ENCODE measurements at regions not wholly inside any gene's neighbourhood (a gene's known extent, or its start where the extent isn't known, plus 50 kb on each side); places are given as distances from the start of the nearest gene placed in this dataset.

DNA sequence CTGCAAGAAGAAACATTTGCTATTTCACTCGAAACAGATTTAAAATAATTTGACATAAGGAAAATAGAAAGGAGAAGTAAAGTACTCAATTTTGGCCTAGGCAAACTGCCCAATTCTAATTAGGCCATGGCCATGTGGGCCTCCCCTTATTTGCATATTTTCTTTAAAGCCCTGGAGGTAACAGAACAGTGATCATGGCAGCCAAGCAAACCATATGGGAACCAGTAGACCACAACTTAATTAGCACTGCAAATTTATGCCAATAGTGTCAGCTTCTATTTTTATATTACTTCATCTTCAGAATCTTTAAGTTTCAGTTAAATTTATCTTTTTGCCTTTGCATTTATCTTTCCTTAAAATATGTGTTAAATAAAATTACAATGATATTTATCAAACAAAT is 63.3 kb upstream of the THSD7A start:
- DNase-seq (ENCODE audit: low read depth) = no peak
- no peak overlapping the region for H3K4me3 ChIP-seq (ENCODE audit: low read depth, low read length)
- TF ChIP-seq, protein P1, sequence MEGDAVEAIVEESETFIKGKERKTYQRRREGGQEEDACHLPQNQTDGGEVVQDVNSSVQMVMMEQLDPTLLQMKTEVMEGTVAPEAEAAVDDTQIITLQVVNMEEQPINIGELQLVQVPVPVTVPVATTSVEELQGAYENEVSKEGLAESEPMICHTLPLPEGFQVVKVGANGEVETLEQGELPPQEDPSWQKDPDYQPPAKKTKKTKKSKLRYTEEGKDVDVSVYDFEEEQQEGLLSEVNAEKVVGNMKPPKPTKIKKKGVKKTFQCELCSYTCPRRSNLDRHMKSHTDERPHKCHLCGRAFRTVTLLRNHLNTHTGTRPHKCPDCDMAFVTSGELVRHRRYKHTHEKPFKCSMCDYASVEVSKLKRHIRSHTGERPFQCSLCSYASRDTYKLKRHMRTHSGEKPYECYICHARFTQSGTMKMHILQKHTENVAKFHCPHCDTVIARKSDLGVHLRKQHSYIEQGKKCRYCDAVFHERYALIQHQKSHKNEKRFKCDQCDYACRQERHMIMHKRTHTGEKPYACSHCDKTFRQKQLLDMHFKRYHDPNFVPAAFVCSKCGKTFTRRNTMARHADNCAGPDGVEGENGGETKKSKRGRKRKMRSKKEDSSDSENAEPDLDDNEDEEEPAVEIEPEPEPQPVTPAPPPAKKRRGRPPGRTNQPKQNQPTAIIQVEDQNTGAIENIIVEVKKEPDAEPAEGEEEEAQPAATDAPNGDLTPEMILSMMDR (conservative IDR thresholded peaks at IDR 0.05; ENCODE audit: low read depth, low read length) = no peak

GRCh38 chr7:11896663-11897062 is 64.7 kb upstream of the THSD7A start:
- DNase-seq (ENCODE audit: low read depth) = no peak
- TF ChIP-seq, protein P1 (conservative IDR thresholded peaks at IDR 0.05; ENCODE audit: low read depth, low read length) = no peak
- H3K4me3 ChIP-seq (ENCODE audit: low read depth, low read length) = no peak overlapping the region

DNA sequence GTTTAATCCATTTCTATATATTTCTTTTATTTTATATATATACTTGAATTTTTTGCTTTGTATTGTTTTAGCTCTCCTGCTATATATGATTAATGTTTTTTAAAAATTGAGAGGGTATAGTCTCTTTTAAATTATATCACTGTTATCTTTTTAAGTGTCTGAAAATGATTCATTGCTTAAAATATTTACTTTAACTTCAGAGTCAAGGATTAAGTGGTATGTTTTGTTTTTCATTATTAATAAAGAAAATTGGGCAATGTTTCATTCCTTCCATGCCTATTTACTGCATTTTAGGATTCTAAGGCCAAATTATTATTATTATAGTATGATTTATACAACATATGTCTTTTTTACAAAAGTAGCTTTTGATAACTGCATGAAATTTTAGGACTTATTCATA is 67.2 kb upstream of the THSD7A start:
- TF ChIP-seq, protein P1 (conservative IDR thresholded peaks at IDR 0.05; ENCODE audit: low read depth, low read length) = no peak
- no peak for DNase-seq (ENCODE audit: low read depth)
- no peak overlapping the region for H3K4me3 ChIP-seq (ENCODE audit: low read depth, low read length)

DNA sequence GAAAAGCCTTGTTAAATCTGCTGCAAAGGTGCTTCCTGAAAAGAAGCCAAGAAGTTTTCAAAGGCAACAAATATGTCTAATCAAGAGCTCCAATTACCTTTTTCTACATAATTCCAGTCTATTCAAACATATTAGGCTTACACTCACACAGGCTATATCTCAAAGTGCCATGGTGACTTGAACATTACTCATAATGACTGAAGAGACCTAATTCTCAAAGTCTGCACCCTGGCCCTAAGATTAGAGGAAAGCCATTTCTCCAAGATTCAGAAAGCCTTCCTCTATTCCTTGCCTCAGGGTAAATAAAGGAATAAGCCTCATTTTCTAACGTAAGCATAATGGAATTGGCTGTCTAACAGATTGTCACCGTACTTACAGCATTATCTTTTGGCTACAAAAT is 78.3 kb upstream of the THSD7A start:
- H3K4me3 ChIP-seq (ENCODE audit: low read depth, low read length) = no peak overlapping the region
- TF ChIP-seq, protein P1 (conservative IDR thresholded peaks at IDR 0.05; ENCODE audit: low read depth, low read length) = no peak
- no peak for DNase-seq (ENCODE audit: low read depth)

DNA sequence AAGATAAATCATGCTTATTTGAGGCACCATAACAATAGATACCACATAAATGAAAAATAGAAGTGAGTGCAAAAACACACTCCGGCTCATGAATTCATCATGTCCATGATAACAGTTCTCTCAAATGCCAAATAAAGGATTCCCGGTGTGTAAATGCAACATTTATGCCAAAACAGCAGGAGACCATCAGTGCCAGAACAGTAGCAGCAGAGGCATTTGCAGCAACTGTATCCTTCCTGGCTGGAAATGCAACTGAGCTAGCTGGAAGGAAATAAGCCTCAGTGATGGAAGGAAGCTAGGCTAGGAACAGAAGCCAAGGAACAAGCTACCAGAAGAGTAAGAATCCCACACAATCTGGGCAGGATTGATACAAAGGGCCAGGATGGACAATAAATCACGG is 79.9 kb upstream of the THSD7A start:
- TF ChIP-seq, protein P1 (conservative IDR thresholded peaks at IDR 0.05; ENCODE audit: low read depth, low read length) = no peak
- no peak overlapping the region for H3K4me3 ChIP-seq (ENCODE audit: low read depth, low read length)
- DNase-seq (ENCODE audit: low read depth) = no peak

- DNase-seq (ENCODE audit: low read depth) = no peak
- TF ChIP-seq, protein P1 (conservative IDR thresholded peaks at IDR 0.05; ENCODE audit: low read depth, low read length) = no peak
- H3K4me3 ChIP-seq (ENCODE audit: low read depth, low read length) = no peak overlapping the region
Observed at GRCh38 chr7:11914645-11915044, 82.6 kb upstream of the THSD7A start.

- DNase-seq (ENCODE audit: low read depth) = no peak
- no peak overlapping the region for H3K4me3 ChIP-seq (ENCODE audit: low read depth, low read length)
- TF ChIP-seq, protein P1 (conservative IDR thresholded peaks at IDR 0.05; ENCODE audit: low read depth, low read length) = no peak
Observed at GRCh38 chr7:11923376-11923930, 91.5 kb upstream of the THSD7A start.

All from epithelial cell of proximal tubule (primary cell).